Upper lobe of left lung (tissue), 6 donors: ENCODE measurements at regions not wholly inside any gene's neighbourhood (a gene's known extent, or its start where the extent isn't known, plus 50 kb on each side); places are given as distances from the start of the nearest gene placed in this dataset.

Experiments
- ATAC-seq, 2 donors: fragments of 200-7000 bp; cut with Tn5 transposase; one replicate each; pipeline ENCODE4 v1.9.1; 2022; ENCODE audit warnings: mild to moderate bottlenecking in 2 of 2, moderate library complexity in 2 of 2; ENCODE audit not compliant: low FRiP score in 2 of 2
- DNase-seq, 2 donors: peaks; one replicate each; pipeline ENCODE4 v3.0.0-alpha.2; 2019 to 2020
- H3K27ac ChIP-seq, 4 donors: fragments of 200-600 bp; sonication (generic); one replicate each; pipeline ENCODE4 v1.5.1; 2016 to 2019
- H3K27me3 ChIP-seq, 4 donors: fragments of 200-600 bp; sonication (generic); one replicate each; pipeline ENCODE4 v1.5.1; 2017 to 2019
- H3K36me3 ChIP-seq, 4 donors: fragments of 200-600 bp; sonication (generic); one replicate each; pipeline ENCODE4 v1.5.1; 2016 to 2019
- H3K4me1 ChIP-seq, 4 donors: fragments of 200-600 bp; sonication (generic); one replicate each; pipeline ENCODE4 v1.5.1; 2018 to 2019
- H3K4me3 ChIP-seq, 4 donors: fragments of 200-600 bp; sonication (generic); one replicate each; pipeline ENCODE4 v1.5.1; 2017 to 2019; ENCODE audit warnings: mild to moderate bottlenecking in 2 of 4, moderate library complexity in 1 of 4
- H3K9me3 ChIP-seq, 4 donors: fragments of 200-600 bp; sonication (generic); one replicate each; pipeline ENCODE4 v1.5.1; 2018 to 2019
- EP300 ChIP-seq, 4 donors: sonication (generic); formaldehyde crosslinking; IDR thresholded peaks; one replicate each; pipeline ENCODE4 v1.5.1; 2017; ENCODE audit warnings: antibody characterized with exemption in 4 of 4, control low read depth in 2 of 4
- POLR2A ChIP-seq, 4 donors: fragments of 450-650 bp; IDR thresholded peaks; one replicate each; pipeline ENCODE4 v1.5.1; 2016 to 2017; ENCODE audit warnings: antibody characterized with exemption in 4 of 4, mild to moderate bottlenecking in 2 of 4
- POLR2AphosphoS5 ChIP-seq, 2 donors: sonication (generic); formaldehyde crosslinking; IDR thresholded peaks; one replicate each; pipeline ENCODE4 v1.5.1; 2017; ENCODE audit warnings: antibody characterized with exemption in 2 of 2
- WGBS, 2 donors: methylation state at CpG; one replicate each; pipeline ENCODE4 v1.1.5; 2017 to 2018; 5-methylcytosine and 5-hydroxymethylcytosine counted together
- TF ChIP-seq, protein P1 (sequence below), 6 experiments: fragments of 450-650 bp in 4 of 6; fragments of 200-600 bp in 2 of 6; sonication (generic) in 2 of 6; IDR thresholded peaks; one replicate each; pipeline ENCODE4 v1.5.1; 2016 to 2019; ENCODE audit warnings: antibody characterized with exemption in 6 of 6
- donor health status: DM: no; HTN: no; CAD: no; lungs with moderate emphysema.
- donor health status: DM: no; HTN: yes; CAD: no; lungs with severe emphysema.

DNA sequence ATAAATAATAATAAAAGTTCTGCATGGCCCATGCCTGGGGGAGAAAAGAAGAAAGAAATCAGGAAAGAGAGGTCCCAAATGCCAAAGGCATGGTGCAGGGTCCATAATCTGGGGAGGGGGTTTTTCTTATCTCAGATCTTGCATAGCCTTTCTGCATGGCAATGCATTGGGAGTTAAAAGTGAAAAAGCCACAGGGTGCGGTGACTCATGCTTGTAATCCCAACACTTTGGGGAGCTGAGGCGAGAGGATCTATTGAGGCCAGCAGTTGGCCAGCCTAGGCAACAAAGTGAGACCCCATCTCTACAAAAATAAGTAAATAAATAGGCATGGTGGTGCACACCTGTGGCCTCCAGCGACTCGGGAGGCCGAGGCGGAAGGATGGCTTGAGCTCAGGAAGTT lies 76.8 kb upstream of the GATA2 start:
- Histone ChIP-seq H3K4me3 (no peak overlapping the region), H3K27ac (no peak overlapping the region), H3K36me3 (no peaks in the 10 kb centered on the region), H3K4me1 (peaks cover 9 to 22% (median 19%) of the 10 kb centered on the region in 4 donors), H3K9me3 (no peaks in the 10 kb centered on the region), H3K27me3 (no peaks in the 10 kb centered on the region)
- whole genome bisulfite sequencing, 2 donors: 89 to 93% methylated on average over 6 of the region's 6 CpGs
- TF ChIP-seq POLR2AphosphoS5 (IDR thresholded peaks at IDR 0.05) (no peak), EP300 (IDR thresholded peaks at IDR 0.05) (no peak), POLR2A (IDR thresholded peaks at IDR 0.05) (no peak)
- TF ChIP-seq, protein P1, sequence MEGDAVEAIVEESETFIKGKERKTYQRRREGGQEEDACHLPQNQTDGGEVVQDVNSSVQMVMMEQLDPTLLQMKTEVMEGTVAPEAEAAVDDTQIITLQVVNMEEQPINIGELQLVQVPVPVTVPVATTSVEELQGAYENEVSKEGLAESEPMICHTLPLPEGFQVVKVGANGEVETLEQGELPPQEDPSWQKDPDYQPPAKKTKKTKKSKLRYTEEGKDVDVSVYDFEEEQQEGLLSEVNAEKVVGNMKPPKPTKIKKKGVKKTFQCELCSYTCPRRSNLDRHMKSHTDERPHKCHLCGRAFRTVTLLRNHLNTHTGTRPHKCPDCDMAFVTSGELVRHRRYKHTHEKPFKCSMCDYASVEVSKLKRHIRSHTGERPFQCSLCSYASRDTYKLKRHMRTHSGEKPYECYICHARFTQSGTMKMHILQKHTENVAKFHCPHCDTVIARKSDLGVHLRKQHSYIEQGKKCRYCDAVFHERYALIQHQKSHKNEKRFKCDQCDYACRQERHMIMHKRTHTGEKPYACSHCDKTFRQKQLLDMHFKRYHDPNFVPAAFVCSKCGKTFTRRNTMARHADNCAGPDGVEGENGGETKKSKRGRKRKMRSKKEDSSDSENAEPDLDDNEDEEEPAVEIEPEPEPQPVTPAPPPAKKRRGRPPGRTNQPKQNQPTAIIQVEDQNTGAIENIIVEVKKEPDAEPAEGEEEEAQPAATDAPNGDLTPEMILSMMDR (IDR thresholded peaks at IDR 0.05): no peak
- ATAC-seq: no peak
- no peak for DNase-seq

DNA sequence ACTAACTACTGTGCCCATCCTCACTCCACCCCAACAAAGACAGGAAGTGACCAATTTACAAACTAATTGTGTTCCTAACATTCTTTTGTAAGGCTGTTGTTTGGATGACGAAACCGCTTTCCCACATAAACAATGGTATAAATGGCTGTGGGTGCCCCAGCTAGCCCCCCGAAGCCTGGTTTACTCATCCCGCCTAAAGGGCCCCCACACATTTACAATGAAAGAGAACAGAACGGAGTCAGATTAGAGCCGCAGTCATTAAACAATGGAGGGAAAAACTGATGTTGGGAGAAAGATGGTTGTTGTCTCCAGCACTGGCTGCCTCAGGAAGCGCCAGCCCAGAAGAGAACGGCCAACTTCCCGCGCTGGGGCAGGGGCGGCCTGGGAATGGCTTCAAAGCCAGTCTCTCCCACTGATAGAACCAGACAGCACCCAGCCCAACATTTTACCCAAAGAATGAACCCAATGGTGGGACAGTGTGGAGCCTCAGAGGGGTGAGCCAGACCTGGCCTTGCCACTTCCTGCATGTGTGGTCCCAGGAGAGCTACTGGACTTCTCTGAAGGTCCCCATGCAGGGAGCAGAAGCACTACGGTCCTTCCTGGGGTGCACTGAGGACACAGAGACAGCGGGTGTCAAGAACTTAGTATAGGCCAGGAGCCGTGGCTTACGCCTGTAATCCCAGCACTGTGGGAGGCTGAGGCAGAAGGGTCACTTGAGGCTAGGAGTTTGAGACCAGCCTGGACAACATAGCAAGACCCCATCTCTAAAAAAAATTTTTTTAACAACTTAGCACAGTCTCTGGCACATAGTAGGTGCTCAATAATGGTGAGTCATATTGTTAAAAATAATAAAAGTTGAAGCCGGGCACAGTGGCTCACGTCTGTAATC lies 75.8 kb upstream of the GATA2 start:
- whole genome bisulfite sequencing, 2 donors: 72 to 79% methylated on average over 16 to 17 of the region's 17 CpGs
- H3K27ac ChIP-seq: peak overlapping the region; percentile 64 to 82 (median 70)

GRCh38 chr3:128567705-128568356 lies 74.8 kb upstream of the GATA2 start:
- DNase-seq: no peak
- no peaks in the 10 kb centered on the region for H3K9me3 ChIP-seq
- no peak for ATAC-seq
- H3K4me1 ChIP-seq: peaks cover 4 to 16% (median 11%) of the 10 kb centered on the region in 4 donors
- no peaks in the 10 kb centered on the region for H3K27me3 ChIP-seq
- peak overlapping the region; percentile 7 to 82 (median 63) for H3K27ac ChIP-seq
- H3K4me3 ChIP-seq: no peak overlapping the region
- TF ChIP-seq POLR2A (IDR thresholded peaks at IDR 0.05) (no peak), EP300 (IDR thresholded peaks at IDR 0.05) (no peak), POLR2AphosphoS5 (IDR thresholded peaks at IDR 0.05) (no peak)
- TF ChIP-seq, protein P1 (IDR thresholded peaks at IDR 0.05): no peak
- 84 to 91% methylated on average over 12 of the region's 12 CpGs for WGBS, 2 donors
- H3K36me3 ChIP-seq: no peaks in the 10 kb centered on the region

More for the DNA sequence above, 75.8 kb upstream of the GATA2 start:
- Histone ChIP-seq H3K27me3 (no peaks in the 10 kb centered on the region), H3K4me1 (peaks cover 9 to 22% (median 18%) of the 10 kb centered on the region in 4 donors), H3K4me3 (no peak overlapping the region), H3K36me3 (no peaks in the 10 kb centered on the region), H3K9me3 (no peaks in the 10 kb centered on the region)
- TF ChIP-seq, protein P1 (IDR thresholded peaks at IDR 0.05): no peak
- TF ChIP-seq POLR2AphosphoS5 (IDR thresholded peaks at IDR 0.05) (no peak), EP300 (IDR thresholded peaks at IDR 0.05) (peak in 2 of 4 donors; percentile 23 to 40)
- no peak for DNase-seq
- no peak for ATAC-seq

GRCh38 chr3:128567141-128567540 lies 74.1 kb upstream of the GATA2 start:
- no peaks in the 10 kb centered on the region for H3K36me3 ChIP-seq
- no peaks in the 10 kb centered on the region for H3K9me3 ChIP-seq
- TF ChIP-seq, protein P1 (IDR thresholded peaks at IDR 0.05): no peak
- TF ChIP-seq POLR2AphosphoS5 (IDR thresholded peaks at IDR 0.05) (no peak), EP300 (IDR thresholded peaks at IDR 0.05) (no peak), POLR2A (IDR thresholded peaks at IDR 0.05) (no peak)
- no peak overlapping the region for H3K27ac ChIP-seq
- ATAC-seq: no peak
- no peak overlapping the region for H3K4me3 ChIP-seq
- no peaks in the 10 kb centered on the region for H3K27me3 ChIP-seq
- 100% methylated on average over 6 of the region's 6 CpGs; no CpG with 5 or more reads in 1 of the 2 donors for WGBS, 2 donors
- H3K4me1 ChIP-seq: peaks cover 2 to 9% (median 6%) of the 10 kb centered on the region in 4 donors
- no peak for DNase-seq
